ENCODE measurements at regions not wholly inside any gene's neighbourhood (a gene's known extent, or its start where the extent isn't known, plus 50 kb on each side); places are given as distances from the start of the nearest gene placed in this dataset.

DNA sequence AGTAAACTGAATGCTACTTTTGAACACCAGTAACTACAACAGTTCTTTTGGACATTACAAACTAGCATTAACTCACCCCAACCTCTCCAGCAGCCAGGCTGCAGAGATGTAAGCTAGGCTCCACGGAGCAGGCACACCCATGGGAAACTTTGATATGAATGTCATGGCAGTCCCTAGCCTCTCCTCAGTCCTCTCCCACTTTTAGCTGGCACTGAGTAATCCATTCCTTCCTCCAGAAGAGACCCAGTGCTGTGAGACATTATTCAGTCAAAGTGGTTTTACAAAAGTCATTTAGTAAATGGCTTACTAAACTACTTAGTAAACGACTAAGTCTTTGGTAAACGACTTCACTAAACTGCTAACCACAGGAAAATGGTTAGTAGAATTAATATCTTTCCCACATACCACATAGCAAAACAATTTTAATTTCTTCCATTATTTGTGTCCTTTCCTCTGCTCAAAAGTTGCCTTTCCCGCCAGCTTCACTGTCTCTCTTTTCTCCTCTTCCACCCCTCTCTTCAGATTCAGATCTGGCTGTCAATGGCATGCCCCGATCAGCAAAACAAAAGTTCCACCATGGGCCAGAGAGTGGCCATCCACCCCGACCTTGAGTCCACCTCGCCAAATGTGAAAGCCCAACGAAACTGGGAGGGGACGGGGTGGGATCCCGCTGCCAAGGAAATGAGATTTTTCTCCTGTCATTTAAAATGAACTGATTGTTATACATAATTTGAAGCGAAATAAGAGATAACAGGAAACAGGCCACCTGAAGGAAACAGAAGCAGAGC lies 67.5 kb upstream of the TJP1 start:
- no peak overlapping the region for H3K27ac ChIP-seq
- H3K79me2 ChIP-seq = no peaks in the 10 kb centered on the region
- no peaks in the 10 kb centered on the region for H3K36me3 ChIP-seq (ENCODE audit: control insufficient read depth, insufficient read depth, low read length)
- no peaks in the 10 kb centered on the region for H3K27me3 ChIP-seq (ENCODE audit: control insufficient read depth, insufficient read depth, low read length)
- H3K4me1 ChIP-seq = no peaks in the 10 kb centered on the region
- H3K4me2 ChIP-seq (ENCODE audit: low read length) = no peak overlapping the region
- TF ChIP-seq, protein P1, sequence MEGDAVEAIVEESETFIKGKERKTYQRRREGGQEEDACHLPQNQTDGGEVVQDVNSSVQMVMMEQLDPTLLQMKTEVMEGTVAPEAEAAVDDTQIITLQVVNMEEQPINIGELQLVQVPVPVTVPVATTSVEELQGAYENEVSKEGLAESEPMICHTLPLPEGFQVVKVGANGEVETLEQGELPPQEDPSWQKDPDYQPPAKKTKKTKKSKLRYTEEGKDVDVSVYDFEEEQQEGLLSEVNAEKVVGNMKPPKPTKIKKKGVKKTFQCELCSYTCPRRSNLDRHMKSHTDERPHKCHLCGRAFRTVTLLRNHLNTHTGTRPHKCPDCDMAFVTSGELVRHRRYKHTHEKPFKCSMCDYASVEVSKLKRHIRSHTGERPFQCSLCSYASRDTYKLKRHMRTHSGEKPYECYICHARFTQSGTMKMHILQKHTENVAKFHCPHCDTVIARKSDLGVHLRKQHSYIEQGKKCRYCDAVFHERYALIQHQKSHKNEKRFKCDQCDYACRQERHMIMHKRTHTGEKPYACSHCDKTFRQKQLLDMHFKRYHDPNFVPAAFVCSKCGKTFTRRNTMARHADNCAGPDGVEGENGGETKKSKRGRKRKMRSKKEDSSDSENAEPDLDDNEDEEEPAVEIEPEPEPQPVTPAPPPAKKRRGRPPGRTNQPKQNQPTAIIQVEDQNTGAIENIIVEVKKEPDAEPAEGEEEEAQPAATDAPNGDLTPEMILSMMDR (IDR thresholded peaks at IDR 0.05) = no peak
- peak overlapping the region; percentile 68 for H2AFZ ChIP-seq
- no peaks in the 10 kb centered on the region for H3K9me3 ChIP-seq (ENCODE audit: control insufficient read depth, low read length)
- H3K9ac ChIP-seq = no peak overlapping the region
- no peak overlapping the region for H3K4me3 ChIP-seq (ENCODE audit: low read depth, low read length)

DNA sequence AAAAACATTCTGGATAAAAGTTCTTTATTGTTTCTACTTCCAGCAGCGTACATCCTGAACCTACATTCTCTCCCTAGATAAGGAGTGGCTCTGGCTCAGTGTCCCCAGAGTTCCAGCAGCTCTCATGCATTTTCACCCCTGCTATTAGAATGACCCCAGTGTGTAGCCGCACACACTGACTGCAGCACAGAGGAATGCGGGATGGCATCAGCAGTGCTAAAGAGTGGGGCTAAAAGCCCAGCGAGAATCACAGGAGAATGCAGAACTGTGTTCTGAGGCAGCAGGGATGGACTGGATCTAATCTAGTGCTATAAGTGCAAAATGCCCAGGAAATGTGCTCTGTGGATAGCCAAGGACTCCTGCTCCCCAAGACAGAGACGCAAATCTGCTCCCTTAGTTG lies 66.4 kb upstream of the TJP1 start:
- Histone ChIP-seq H2AFZ (no peak overlapping the region), H3K4me1 (no peaks in the 10 kb centered on the region), H3K36me3 (ENCODE audit: control insufficient read depth, insufficient read depth, low read length) (no peaks in the 10 kb centered on the region), H3K9me3 (ENCODE audit: control insufficient read depth, low read length) (no peaks in the 10 kb centered on the region), H3K4me2 (ENCODE audit: low read length) (no peak overlapping the region), H3K4me3 (ENCODE audit: low read depth, low read length) (no peak overlapping the region), H3K9ac (no peak overlapping the region), H3K27ac (no peak overlapping the region), H3K27me3 (ENCODE audit: control insufficient read depth, insufficient read depth, low read length) (no peaks in the 10 kb centered on the region), H3K79me2 (no peaks in the 10 kb centered on the region)
- TF ChIP-seq, protein P1 (IDR thresholded peaks at IDR 0.05) = no peak

DNA sequence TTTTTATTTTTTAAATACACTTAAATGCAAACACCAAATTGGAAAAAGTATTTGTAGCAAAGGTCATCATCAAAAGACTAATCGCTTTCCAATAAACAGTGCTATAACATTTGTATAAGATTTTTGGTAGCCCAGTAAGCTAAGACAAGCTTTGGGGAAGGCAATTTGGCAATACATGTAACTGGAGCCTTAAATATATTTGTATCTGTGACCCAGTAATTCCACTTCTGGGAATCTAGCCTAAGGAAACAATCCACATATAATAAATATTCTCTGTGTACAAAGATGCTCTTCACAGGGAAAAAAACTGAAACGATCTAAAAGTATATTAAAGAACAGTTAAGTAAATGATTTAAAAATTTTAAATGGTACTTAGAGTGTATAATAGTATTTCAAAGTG lies 65.5 kb upstream of the TJP1 start:
- Histone ChIP-seq H2AFZ (no peak overlapping the region), H3K4me3 (ENCODE audit: low read depth, low read length) (no peak overlapping the region), H3K4me1 (no peaks in the 10 kb centered on the region), H3K27ac (no peak overlapping the region), H3K4me2 (ENCODE audit: low read length) (no peak overlapping the region), H3K27me3 (ENCODE audit: control insufficient read depth, insufficient read depth, low read length) (no peaks in the 10 kb centered on the region), H3K9me3 (ENCODE audit: control insufficient read depth, low read length) (no peaks in the 10 kb centered on the region), H3K79me2 (no peaks in the 10 kb centered on the region), H3K36me3 (ENCODE audit: control insufficient read depth, insufficient read depth, low read length) (no peaks in the 10 kb centered on the region), H3K9ac (no peak overlapping the region)
- TF ChIP-seq, protein P1 (IDR thresholded peaks at IDR 0.05) = no peak

DNA sequence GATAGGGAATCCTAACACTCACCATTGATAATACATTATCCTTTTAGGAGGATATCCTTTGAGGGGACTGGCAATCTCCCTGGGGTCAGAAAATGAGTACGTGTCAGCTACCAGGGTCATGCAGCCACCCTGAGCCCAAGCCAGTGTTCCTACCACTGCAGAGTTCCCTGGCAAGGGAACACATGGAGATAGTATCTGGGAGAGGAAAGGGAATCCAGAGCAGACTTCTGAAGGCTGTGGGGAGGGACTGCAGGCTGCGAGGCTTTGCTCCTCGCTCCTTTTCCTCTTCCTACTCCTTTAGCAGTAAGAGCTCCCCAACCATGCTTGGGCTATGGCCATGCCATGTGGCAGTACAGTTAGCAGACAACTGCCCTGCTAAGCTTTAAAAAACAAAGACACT lies 62.9 kb upstream of the TJP1 start:
- Histone ChIP-seq H3K27ac (no peak overlapping the region), H3K4me2 (ENCODE audit: low read length) (no peak overlapping the region), H3K36me3 (ENCODE audit: control insufficient read depth, insufficient read depth, low read length) (no peaks in the 10 kb centered on the region), H3K9ac (no peak overlapping the region), H3K4me3 (ENCODE audit: low read depth, low read length) (no peak overlapping the region), H3K27me3 (ENCODE audit: control insufficient read depth, insufficient read depth, low read length) (no peaks in the 10 kb centered on the region), H3K4me1 (no peaks in the 10 kb centered on the region), H3K79me2 (no peaks in the 10 kb centered on the region), H3K9me3 (ENCODE audit: control insufficient read depth, low read length) (no peaks in the 10 kb centered on the region), H2AFZ (no peak overlapping the region)
- TF ChIP-seq, protein P1 (IDR thresholded peaks at IDR 0.05) = no peak

DNA sequence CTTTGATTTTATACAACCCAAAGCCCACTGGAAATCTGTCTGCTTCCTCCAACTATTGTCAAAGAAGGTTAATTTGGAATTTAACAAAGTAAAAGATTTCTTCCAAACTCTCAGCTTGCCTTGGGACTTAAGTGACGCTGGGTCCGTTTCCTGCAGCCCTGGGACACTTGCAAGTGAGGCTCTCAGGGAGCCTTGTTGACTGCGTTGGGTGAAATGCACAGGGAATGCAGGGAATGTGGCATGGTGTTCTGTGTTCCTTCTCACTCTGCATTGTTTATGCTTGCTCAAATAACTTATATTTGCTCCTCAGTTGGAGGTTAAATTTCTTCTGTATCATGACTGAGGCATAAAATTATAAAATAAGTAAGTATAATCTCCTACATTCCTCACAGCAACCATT lies 60.9 kb upstream of the TJP1 start:
- Histone ChIP-seq H2AFZ (no peak overlapping the region), H3K4me1 (no peaks in the 10 kb centered on the region)

More for the DNA sequence above, 60.9 kb upstream of the TJP1 start:
- no peak overlapping the region for H3K4me3 ChIP-seq (ENCODE audit: low read depth, low read length)
- H3K27me3 ChIP-seq (ENCODE audit: control insufficient read depth, insufficient read depth, low read length) = no peaks in the 10 kb centered on the region
- H3K79me2 ChIP-seq = no peaks in the 10 kb centered on the region
- H3K27ac ChIP-seq = no peak overlapping the region
- no peaks in the 10 kb centered on the region for H3K9me3 ChIP-seq (ENCODE audit: control insufficient read depth, low read length)
- no peak overlapping the region for H3K9ac ChIP-seq
- H3K4me2 ChIP-seq (ENCODE audit: low read length) = no peak overlapping the region
- TF ChIP-seq, protein P1 (IDR thresholded peaks at IDR 0.05) = no peak
- no peaks in the 10 kb centered on the region for H3K36me3 ChIP-seq (ENCODE audit: control insufficient read depth, insufficient read depth, low read length)

Measured in parathyroid adenoma (tissue), 2 donors.